RWPE2 (cell line): ENCODE measurements at regions not wholly inside any gene's neighbourhood (a gene's known extent, or its start where the extent isn't known, plus 50 kb on each side); places are given as distances from the start of the nearest gene placed in this dataset.

Experiments
- ATAC-seq: fragments of 200-7000 bp; cut with Tn5 transposase; 3 replicates; pipeline ENCODE4 v1.9.1; 2021; ENCODE audit warnings: low read depth
- DNase-seq: peaks from one replicate; pipeline ENCODE4 v3.0.0-alpha.2; 2020; ENCODE audit warnings: low spot score
- H3K27ac ChIP-seq: fragments of 450-650 bp; 2 replicates; pipeline ENCODE4 v1.5.1; 2017; ENCODE audit warnings: mild to moderate bottlenecking; ENCODE audit not compliant: poor library complexity, severe bottlenecking
- H3K27me3 ChIP-seq: fragments of 250-450 bp; sonication (Bioruptor Pico); 2 replicates; pipeline ENCODE4 v1.5.1; 2021; ENCODE audit warnings: mild to moderate bottlenecking, moderate library complexity; ENCODE audit not compliant: insufficient read depth, poor library complexity, severe bottlenecking
- H3K36me3 ChIP-seq: fragments of 250-450 bp; sonication (Bioruptor Pico); 2 replicates; pipeline ENCODE4 v1.5.1; 2020; ENCODE audit warnings: low read depth, mild to moderate bottlenecking, moderate library complexity
- H3K4me1 ChIP-seq: fragments of 250-450 bp; sonication (Bioruptor Pico); 2 replicates; pipeline ENCODE4 v1.5.1; 2021; ENCODE audit warnings: mild to moderate bottlenecking, moderate library complexity; ENCODE audit not compliant: insufficient read depth, poor library complexity, severe bottlenecking
- H3K4me3 ChIP-seq: fragments of 250-450 bp; sonication (Bioruptor Pico); 2 replicates; pipeline ENCODE4 v1.5.1; 2021; ENCODE audit warnings: mild to moderate bottlenecking, moderate library complexity; ENCODE audit not compliant: severe bottlenecking
- H3K9me3 ChIP-seq: fragments of 250-450 bp; sonication (Bioruptor Pico); 2 replicates; pipeline ENCODE4 v1.5.1; 2021; ENCODE audit warnings: mild to moderate bottlenecking, moderate library complexity; ENCODE audit not compliant: severe bottlenecking
- CTCF ChIP-seq: fragments of 450-650 bp; IDR thresholded peaks from one replicate; pipeline ENCODE4 v1.5.1; 2017; ENCODE audit warnings: mild to moderate bottlenecking, moderate library complexity; ENCODE audit not compliant: poor library complexity, severe bottlenecking

- ATAC-seq, result no peak
Observed at GRCh38 chr2:236819275-236820002, 249.8 kb downstream of the ACKR3 start.

GRCh38 chr2:236820763-236821344, 251.2 kb downstream of the ACKR3 start:
- no peak overlapping the region for H3K27ac ChIP-seq
- TF ChIP-seq CTCF, result no peak
- no peak overlapping the region for H3K4me3 ChIP-seq
- DNase-seq, result no peak
- no peaks in the 10 kb centered on the region for H3K9me3 ChIP-seq
- ATAC-seq, result no peak
- no peaks in the 10 kb centered on the region for H3K27me3 ChIP-seq
- H3K4me1 ChIP-seq, result no peaks in the 10 kb centered on the region
- no peaks in the 10 kb centered on the region for H3K36me3 ChIP-seq

More at GRCh38 chr2:236819275-236820002, 249.8 kb downstream of the ACKR3 start:
- Histone ChIP-seq H3K27ac (no peak overlapping the region), H3K36me3 (no peaks in the 10 kb centered on the region), H3K4me1 (no peaks in the 10 kb centered on the region), H3K9me3 (no peaks in the 10 kb centered on the region), H3K4me3 (no peak overlapping the region), H3K27me3 (no peaks in the 10 kb centered on the region)
- DNase-seq, result no peak
- no peak for TF ChIP-seq CTCF

GRCh38 chr2:236823041-236823629, 253.5 kb downstream of the ACKR3 start:
- ATAC-seq, result no peak
- Histone ChIP-seq H3K27ac (no peak overlapping the region), H3K27me3 (no peaks in the 10 kb centered on the region), H3K4me1 (no peaks in the 10 kb centered on the region), H3K9me3 (no peaks in the 10 kb centered on the region), H3K36me3 (no peaks in the 10 kb centered on the region), H3K4me3 (no peak overlapping the region)
- no peak for DNase-seq
- TF ChIP-seq CTCF, result no peak

GRCh38 chr2:236823963-236824362, 254.3 kb downstream of the ACKR3 start:
- ATAC-seq (no peak), DNase-seq (no peak)
- Histone ChIP-seq H3K4me1 (no peaks in the 10 kb centered on the region), H3K27me3 (no peaks in the 10 kb centered on the region), H3K36me3 (no peaks in the 10 kb centered on the region), H3K27ac (no peak overlapping the region), H3K9me3 (no peaks in the 10 kb centered on the region), H3K4me3 (no peak overlapping the region)
- no peak for TF ChIP-seq CTCF

GRCh38 chr2:236824836-236825235, 255.2 kb downstream of the ACKR3 start:
- Histone ChIP-seq H3K36me3 (no peaks in the 10 kb centered on the region), H3K4me1 (no peaks in the 10 kb centered on the region), H3K27me3 (no peaks in the 10 kb centered on the region), H3K27ac (no peak overlapping the region), H3K4me3 (no peak overlapping the region), H3K9me3 (no peaks in the 10 kb centered on the region)
- no peak for DNase-seq
- no peak for TF ChIP-seq CTCF
- no peak for ATAC-seq
